DMS153 treated with DMSO at 0.1 percent for 48 hours (cell line): ENCODE measurements at regions not wholly inside any gene's neighbourhood (a gene's known extent, or its start where the extent isn't known, plus 50 kb on each side); places are given as distances from the start of the nearest gene placed in this dataset.

ENCODE experiments used
- DNase-seq: peaks from one replicate; lab custom pipeline; 2025; ENCODE audit not compliant: unreplicated experiment; lab: John Stamatoyannopoulos, UW

GRCh38 chr1:14094611-14095400, 394.8 kb downstream of the PRDM2 start:
- no peak for DNase-seq

GRCh38 chr1:14098294-14098913, 398.4 kb downstream of the PRDM2 start:
- DNase-seq, result no peak

GRCh38 chr1:14100444-14100843, 400.5 kb downstream of the PRDM2 start:
- DNase-seq, result no peak

- DNase-seq, result no peak
Observed at GRCh38 chr1:14100919-14101318, 400.9 kb downstream of the PRDM2 start.

GRCh38 chr1:14102180-14102579, 402.2 kb downstream of the PRDM2 start:
- no peak for DNase-seq

GRCh38 chr1:14103878-14104430, 404.0 kb downstream of the PRDM2 start:
- no peak for DNase-seq

DNA sequence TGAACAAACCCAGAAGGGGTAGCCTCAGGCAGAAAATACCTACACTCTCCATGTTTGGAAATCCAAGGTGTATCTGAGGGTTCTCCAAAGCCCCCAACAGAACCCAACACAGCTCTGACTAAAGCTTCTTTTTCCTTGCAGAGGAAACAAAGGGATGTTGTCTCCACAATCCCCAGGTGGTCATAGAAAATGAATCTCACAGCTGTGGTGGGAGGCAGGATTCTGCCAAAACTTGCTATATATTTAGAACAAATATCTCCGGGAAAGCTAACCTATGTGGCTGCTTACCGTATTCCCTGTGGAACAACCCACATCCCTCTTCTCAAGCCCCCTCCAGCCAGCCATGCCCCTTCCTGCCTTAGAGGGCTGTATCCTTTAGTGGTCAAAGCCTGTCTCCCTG, 406.1 kb downstream of the PRDM2 start:
- no peak for DNase-seq

DNA sequence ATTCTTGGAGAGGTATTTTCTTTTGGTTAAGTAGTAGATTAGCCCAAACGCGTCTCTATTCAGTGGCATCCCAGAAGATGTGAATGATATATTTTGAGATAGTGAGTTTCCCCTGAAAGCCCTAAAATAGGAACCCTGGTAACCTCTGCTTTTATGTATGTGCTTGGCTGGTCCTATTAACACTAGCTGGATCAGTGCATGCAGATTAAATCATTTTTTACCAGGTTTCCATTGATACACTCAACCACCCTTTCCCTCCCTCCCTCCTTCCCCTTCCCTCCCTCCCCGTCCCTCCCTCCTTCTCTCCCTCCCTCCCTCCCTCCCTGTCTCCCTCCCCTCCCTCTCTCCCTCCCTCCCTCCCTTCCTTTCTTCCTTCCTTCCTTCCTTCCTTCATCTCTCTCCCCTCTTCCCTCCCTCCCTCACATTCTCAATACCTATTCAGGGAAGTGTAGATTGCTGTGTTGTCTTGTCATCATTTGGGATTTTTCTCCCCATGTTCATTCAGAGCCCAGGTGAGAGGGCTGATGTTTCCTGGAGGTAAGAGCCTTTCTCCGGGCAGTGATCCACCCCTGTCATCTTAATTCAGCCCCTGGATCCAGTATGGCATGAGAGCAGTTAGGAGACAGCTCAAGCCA, 406.8 kb downstream of the PRDM2 start:
- DNase-seq, result no peak

DNA sequence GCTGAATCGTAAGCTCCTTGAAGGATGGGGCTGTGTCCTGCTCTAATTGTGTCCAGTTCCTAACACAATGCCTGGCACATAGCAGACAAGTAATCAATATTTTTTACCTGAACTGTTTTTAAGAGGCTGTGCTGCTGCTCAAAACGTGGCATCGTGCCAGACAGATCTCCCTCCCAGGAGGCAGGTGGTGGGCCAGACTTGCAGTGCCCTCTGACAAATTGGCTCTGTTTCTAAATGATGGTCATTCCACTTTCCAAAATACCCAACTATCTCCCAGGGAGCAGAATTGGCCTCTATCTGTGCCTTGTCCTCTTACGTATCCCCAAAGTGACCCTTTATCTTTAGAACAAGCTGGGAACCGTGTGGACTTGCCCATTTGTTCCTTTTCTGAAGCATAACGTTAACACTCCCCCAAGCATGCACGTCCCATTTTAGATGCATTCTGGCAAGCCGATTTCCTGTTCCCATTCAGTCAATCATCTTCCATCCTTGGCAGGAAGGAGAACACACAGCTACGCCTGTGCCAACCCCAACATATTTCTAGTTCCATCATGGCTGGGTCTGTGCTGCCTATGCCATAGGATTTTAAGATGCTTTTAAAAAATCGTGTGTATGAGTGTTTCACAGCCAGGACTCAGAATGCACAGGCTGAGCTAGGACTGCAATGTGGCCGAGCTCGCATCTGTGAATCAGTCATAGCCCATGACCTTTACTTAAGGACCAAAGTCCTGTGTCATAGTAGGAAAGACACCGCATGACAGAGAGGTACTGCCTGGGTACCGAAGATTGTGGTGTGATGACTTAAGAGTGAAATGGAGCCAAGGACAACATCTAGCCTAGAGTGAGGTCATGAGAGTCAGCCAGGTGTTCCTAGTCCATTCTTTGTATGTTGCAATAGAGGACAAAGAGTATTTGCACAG, 408.6 kb downstream of the PRDM2 start:
- no peak for DNase-seq

DNA sequence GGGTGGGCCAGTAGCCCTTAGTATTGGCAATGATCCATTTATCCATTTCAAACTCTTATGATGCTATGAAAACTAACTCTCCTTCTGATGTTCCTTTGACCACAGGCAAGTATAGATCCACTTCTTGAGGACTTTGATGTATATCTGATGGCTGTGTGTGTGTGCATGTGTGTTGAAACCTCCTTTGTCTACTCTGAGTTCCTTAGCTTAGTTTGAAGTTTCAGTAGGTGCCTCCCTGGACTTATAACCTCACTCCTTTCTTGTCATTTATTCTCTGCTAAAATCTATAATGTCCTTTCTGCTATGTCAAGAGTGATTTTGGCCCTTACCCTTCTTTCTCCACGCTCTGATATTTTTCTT, 409.3 kb downstream of the PRDM2 start:
- no peak for DNase-seq

DNA sequence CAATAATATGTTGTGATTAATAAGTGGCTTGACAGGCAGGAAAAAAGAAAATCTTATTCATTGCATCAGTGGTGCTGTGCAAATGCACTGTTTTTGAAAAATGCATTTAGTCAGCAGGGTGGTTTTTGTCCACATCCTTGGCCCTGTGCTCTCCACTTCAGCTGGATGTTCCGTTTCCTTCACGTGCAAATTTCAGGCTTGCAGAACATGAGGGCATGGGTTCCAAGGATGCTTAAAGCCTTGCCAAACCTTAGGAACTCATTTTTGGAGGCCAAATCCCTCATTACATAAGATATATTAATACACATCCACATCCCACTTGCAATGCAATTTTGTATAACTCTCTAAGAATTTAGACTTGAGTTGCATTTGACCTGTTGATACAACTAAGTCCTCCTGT, 410.1 kb downstream of the PRDM2 start:
- DNase-seq, result no peak

DNA sequence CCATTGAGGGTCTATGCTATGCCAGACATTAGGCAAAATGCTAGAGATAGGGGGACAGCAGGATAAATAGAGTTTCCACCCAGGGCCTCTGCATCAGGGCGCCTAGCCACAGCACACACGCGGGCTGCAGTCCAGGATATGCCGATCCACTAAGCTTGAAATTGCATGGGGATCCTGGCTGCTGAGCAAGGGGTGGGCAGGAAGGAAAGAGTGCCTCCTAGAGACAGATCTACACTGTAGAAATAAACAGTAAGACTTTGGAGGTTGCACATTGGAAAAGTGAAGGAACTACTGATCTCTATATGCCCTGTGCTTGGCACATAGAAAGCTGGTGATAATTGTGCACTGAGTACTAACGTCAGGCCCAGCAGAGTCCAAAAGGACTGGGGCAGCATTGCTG, 411.1 kb downstream of the PRDM2 start:
- DNase-seq, result no peak

- no peak for DNase-seq
Observed at GRCh38 chr1:14112613-14113012, 412.6 kb downstream of the PRDM2 start.

DNA sequence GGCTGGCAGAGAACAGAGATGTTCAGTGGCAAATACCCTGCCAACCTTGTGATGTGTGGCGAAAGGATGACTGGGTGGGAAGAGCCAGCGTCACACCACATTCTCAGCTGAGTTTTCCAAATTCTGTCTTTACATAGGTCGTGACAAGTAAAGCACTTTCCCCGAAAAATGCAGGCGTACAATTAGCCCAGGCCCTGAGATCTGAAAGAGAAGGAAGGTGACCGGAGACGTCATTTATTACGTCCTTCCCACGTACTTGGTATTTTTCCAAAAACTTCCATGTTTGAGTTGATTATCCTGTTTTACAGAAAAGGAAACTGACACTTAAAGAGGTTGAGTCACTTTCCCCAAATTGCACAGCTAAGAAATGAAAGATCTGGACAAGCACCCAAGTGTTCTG, 413.3 kb downstream of the PRDM2 start:
- no peak for DNase-seq

DNA sequence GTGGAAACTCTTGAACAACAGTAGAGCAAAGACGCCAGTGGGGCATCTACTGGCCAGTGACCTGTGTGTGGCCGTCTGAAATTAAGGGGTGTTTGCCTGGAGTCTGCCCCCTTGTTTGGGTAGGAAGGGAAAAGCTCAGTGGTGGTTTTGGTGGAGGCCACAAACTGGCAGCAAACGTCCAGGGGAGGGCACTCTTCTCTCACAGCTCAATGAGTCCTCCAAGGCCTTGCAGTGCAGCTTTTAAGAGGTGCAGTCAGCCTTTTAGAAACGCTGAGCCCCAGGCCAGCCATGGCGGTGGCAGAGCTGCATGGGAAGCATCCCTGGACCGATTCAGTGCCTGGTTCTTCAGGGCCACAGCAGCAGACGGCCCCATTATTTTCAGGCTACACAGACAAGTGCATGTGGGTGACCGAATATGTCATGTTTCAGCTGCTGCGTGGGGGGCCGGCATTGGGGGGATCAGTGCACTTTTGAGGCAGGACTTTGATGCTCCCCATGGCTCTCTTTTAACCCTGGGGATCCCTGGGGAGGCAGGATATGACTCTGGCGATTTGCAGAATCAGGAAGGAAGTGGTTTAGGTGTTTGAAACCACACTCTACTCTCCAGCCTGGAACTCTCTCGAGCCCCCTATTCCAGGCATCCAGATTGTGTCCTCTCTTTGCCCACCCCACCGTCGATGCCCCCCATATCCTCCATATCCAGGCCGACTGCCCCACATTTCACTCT, 414.0 kb downstream of the PRDM2 start:
- DNase-seq, result peak; percentile 56

GRCh38 chr1:14115976-14116375, 416.0 kb downstream of the PRDM2 start:
- no peak for DNase-seq

GRCh38 chr1:14117700-14118099, 417.7 kb downstream of the PRDM2 start:
- no peak for DNase-seq

- DNase-seq, result no peak
Observed at GRCh38 chr1:14118691-14119485, 418.9 kb downstream of the PRDM2 start.

DNA sequence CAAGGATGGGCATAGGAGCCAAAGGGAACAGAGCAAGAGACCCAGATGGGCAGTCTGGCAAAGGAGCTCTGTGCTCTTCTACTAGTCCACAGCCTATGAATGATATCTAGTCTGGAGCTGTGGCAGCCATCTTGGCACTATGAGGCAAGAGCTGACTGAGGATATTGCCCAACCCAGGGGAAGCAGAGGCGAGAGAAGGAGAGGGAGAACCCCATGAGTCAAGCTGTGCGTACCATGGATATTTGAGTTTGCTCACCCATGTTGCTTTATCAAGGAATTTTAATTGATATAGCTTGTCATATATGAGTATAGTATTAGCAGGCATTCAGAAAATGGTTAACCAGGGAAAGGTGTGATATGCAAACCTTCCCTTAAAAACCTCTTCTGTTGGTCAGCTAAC, 420.9 kb downstream of the PRDM2 start:
- no peak for DNase-seq

DNA sequence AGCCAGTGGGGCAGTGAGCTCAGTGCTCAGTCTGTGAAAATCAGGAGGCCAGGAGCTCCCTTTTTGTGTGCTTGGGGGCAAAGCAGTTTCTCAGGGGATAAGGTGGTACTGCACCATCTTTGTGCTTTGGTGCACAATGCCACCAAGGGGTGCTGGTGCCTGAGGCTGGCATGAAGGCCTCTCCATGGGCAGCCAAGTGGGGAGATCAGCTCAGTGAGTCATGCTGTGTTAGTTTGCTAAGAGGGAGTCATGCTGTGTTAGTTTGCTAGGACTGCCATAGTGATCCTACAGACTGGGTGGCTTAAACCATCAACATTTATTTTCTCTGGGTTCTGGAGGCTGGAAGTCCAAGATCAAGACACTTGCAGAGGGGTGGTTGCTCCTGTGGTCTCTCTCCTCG, 428.1 kb downstream of the PRDM2 start:
- DNase-seq, result no peak
